Activated T-helper 1 cell treated with anti-CD3 and anti-CD28 coated beads, Interleukin-12 subunit alpha, Interleukin-12 subunit beta, Interleukin-2, Interleukin-4 antibody, amounts not matched to agents 30 ng/mL and 10 ng/mL and 1 ng/mL, durations not matched to agents 14 hours and 24 hours and 36 hours (primary cell): ENCODE measurements at regions not wholly inside any gene's neighbourhood (a gene's known extent, or its start where the extent isn't known, plus 50 kb on each side); places are given as distances from the start of the nearest gene placed in this dataset.

ENCODE experiments used
- DNase-seq: peaks from one replicate; pipeline ENCODE4 v3.0.0; 2021; ENCODE audit warnings: low spot score
- H3K27ac Mint-ChIP-seq: one replicate; pipeline ENCODE4 v1.8.0; 2021; ENCODE audit warnings: mild to moderate bottlenecking, mixed read lengths
- H3K27me3 Mint-ChIP-seq: one replicate; pipeline ENCODE4 v1.8.0; 2022; ENCODE audit warnings: mild to moderate bottlenecking, moderate library complexity, mixed read lengths; ENCODE audit not compliant: insufficient read depth
- H3K36me3 Mint-ChIP-seq: one replicate; pipeline ENCODE4 v1.8.0; 2021; ENCODE audit warnings: low read depth, mixed read lengths
- H3K4me1 Mint-ChIP-seq: one replicate; pipeline ENCODE4 v1.8.0; 2021; ENCODE audit warnings: low read depth, mixed read lengths
- H3K4me3 Mint-ChIP-seq: one replicate; pipeline ENCODE4 v1.8.0; 2021; ENCODE audit warnings: mild to moderate bottlenecking, moderate library complexity, mixed read lengths
- H3K9me3 Mint-ChIP-seq: one replicate; pipeline ENCODE4 v1.8.0; 2021; ENCODE audit warnings: mixed read lengths
- intact Hi-C: fragments of 100-400 bp; cut with micrococcal nuclease; formaldehyde crosslinking; loops from one replicate; pipeline ENCODE4 v1.15.1; 2024

GRCh38 chr11:15747671-15748070 is 608.7 kb downstream of the SOX6 start:
- no peak for DNase-seq
- intact Hi-C loops, result no loop called here
- Mint-ChIP-seq H3K36me3 (no peaks in the 10 kb centered on the region), H3K9me3 (no peaks in the 10 kb centered on the region), H3K27ac (no peak overlapping the region), H3K4me1 (no peaks in the 10 kb centered on the region), H3K4me3 (no peak overlapping the region), H3K27me3 (no peaks in the 10 kb centered on the region)

GRCh38 chr11:15748132-15748531 is 608.2 kb downstream of the SOX6 start:
- H3K27me3 Mint-ChIP-seq, result no peaks in the 10 kb centered on the region
- intact Hi-C loops, result no loop called here
- DNase-seq, result no peak
- H3K4me3 Mint-ChIP-seq, result no peak overlapping the region
- H3K27ac Mint-ChIP-seq, result no peak overlapping the region
- no peaks in the 10 kb centered on the region for H3K4me1 Mint-ChIP-seq
- H3K36me3 Mint-ChIP-seq, result no peaks in the 10 kb centered on the region
- no peaks in the 10 kb centered on the region for H3K9me3 Mint-ChIP-seq

- intact Hi-C loops, result no loop called here
These were observed 607.6 kb downstream of the SOX6 start for GRCh38 chr11:15748741-15749140.

GRCh38 chr11:15750535-15751308 is 605.6 kb downstream of the SOX6 start:
- intact Hi-C loops, result no loop called here
- peaks cover 4% of the 10 kb centered on the region for H3K9me3 Mint-ChIP-seq
- H3K27me3 Mint-ChIP-seq, result no peaks in the 10 kb centered on the region
- no peak for DNase-seq
- H3K4me3 Mint-ChIP-seq, result no peak overlapping the region
- H3K4me1 Mint-ChIP-seq, result no peaks in the 10 kb centered on the region
- H3K36me3 Mint-ChIP-seq, result no peaks in the 10 kb centered on the region
- H3K27ac Mint-ChIP-seq, result no peak overlapping the region

More at GRCh38 chr11:15748741-15749140, 607.6 kb downstream of the SOX6 start:
- Mint-ChIP-seq H3K27me3 (no peaks in the 10 kb centered on the region), H3K4me3 (no peak overlapping the region), H3K27ac (no peak overlapping the region), H3K4me1 (no peaks in the 10 kb centered on the region), H3K36me3 (no peaks in the 10 kb centered on the region), H3K9me3 (no peaks in the 10 kb centered on the region)
- DNase-seq, result no peak

GRCh38 chr11:15754221-15754620 is 602.1 kb downstream of the SOX6 start:
- no peaks in the 10 kb centered on the region for H3K4me1 Mint-ChIP-seq
- H3K27me3 Mint-ChIP-seq, result no peaks in the 10 kb centered on the region
- intact Hi-C loops, result no loop called here
- H3K9me3 Mint-ChIP-seq, result peaks cover 4% of the 10 kb centered on the region
- no peak for DNase-seq
- no peak overlapping the region for H3K4me3 Mint-ChIP-seq
- H3K27ac Mint-ChIP-seq, result no peak overlapping the region
- H3K36me3 Mint-ChIP-seq, result no peaks in the 10 kb centered on the region

- no peaks in the 10 kb centered on the region for H3K36me3 Mint-ChIP-seq
- no peaks in the 10 kb centered on the region for H3K27me3 Mint-ChIP-seq
- DNase-seq, result no peak
- no peak overlapping the region for H3K4me3 Mint-ChIP-seq
- no peak overlapping the region for H3K27ac Mint-ChIP-seq
- no peaks in the 10 kb centered on the region for H3K4me1 Mint-ChIP-seq
- peaks cover 4% of the 10 kb centered on the region for H3K9me3 Mint-ChIP-seq
- intact Hi-C loops, result no loop called here
These were observed 599.2 kb downstream of the SOX6 start for GRCh38 chr11:15757048-15757698.

GRCh38 chr11:15758857-15759465 is 597.4 kb downstream of the SOX6 start:
- intact Hi-C loops, result no loop called here
- Mint-ChIP-seq H3K9me3 (peaks cover 3% of the 10 kb centered on the region), H3K27ac (no peak overlapping the region), H3K4me1 (no peaks in the 10 kb centered on the region), H3K27me3 (no peaks in the 10 kb centered on the region), H3K4me3 (no peak overlapping the region), H3K36me3 (no peaks in the 10 kb centered on the region)
- no peak for DNase-seq

- Mint-ChIP-seq H3K27me3 (peaks cover 2% of the 10 kb centered on the region), H3K9me3 (no peaks in the 10 kb centered on the region), H3K36me3 (no peaks in the 10 kb centered on the region), H3K4me1 (no peaks in the 10 kb centered on the region), H3K27ac (no peak overlapping the region), H3K4me3 (no peak overlapping the region)
- DNase-seq, result no peak
- intact Hi-C loops, result no loop called here
These were observed 595.1 kb downstream of the SOX6 start for GRCh38 chr11:15761235-15761634.

- Mint-ChIP-seq H3K27me3 (peaks cover 2% of the 10 kb centered on the region), H3K36me3 (no peaks in the 10 kb centered on the region), H3K4me3 (no peak overlapping the region), H3K27ac (no peak overlapping the region), H3K9me3 (no peaks in the 10 kb centered on the region), H3K4me1 (no peaks in the 10 kb centered on the region)
- intact Hi-C loops, result no loop called here
- no peak for DNase-seq
These were observed 592.0 kb downstream of the SOX6 start for GRCh38 chr11:15764326-15764725.

- H3K36me3 Mint-ChIP-seq, result no peaks in the 10 kb centered on the region
- peaks cover 2% of the 10 kb centered on the region for H3K27me3 Mint-ChIP-seq
- H3K4me1 Mint-ChIP-seq, result no peaks in the 10 kb centered on the region
- intact Hi-C loops, result no loop called here
- H3K9me3 Mint-ChIP-seq, result no peaks in the 10 kb centered on the region
- H3K4me3 Mint-ChIP-seq, result no peak overlapping the region
- DNase-seq, result no peak
- no peak overlapping the region for H3K27ac Mint-ChIP-seq
These were observed 591.4 kb downstream of the SOX6 start for GRCh38 chr11:15764948-15765347.

GRCh38 chr11:15765530-15765929 is 590.8 kb downstream of the SOX6 start:
- DNase-seq, result no peak
- no peak overlapping the region for H3K27ac Mint-ChIP-seq
- no peaks in the 10 kb centered on the region for H3K4me1 Mint-ChIP-seq
- no peaks in the 10 kb centered on the region for H3K36me3 Mint-ChIP-seq
- intact Hi-C loops, result no loop called here
- H3K27me3 Mint-ChIP-seq, result peaks cover 2% of the 10 kb centered on the region
- H3K9me3 Mint-ChIP-seq, result no peaks in the 10 kb centered on the region
- H3K4me3 Mint-ChIP-seq, result no peak overlapping the region

GRCh38 chr11:15768321-15768720 is 588.0 kb downstream of the SOX6 start:
- peaks cover 2% of the 10 kb centered on the region for H3K27me3 Mint-ChIP-seq
- H3K4me3 Mint-ChIP-seq, result no peak overlapping the region
- H3K4me1 Mint-ChIP-seq, result no peaks in the 10 kb centered on the region
- DNase-seq, result no peak
- H3K9me3 Mint-ChIP-seq, result no peaks in the 10 kb centered on the region
- H3K27ac Mint-ChIP-seq, result no peak overlapping the region
- intact Hi-C loops, result no loop called here
- no peaks in the 10 kb centered on the region for H3K36me3 Mint-ChIP-seq

- DNase-seq, result no peak
- Mint-ChIP-seq H3K4me3 (no peak overlapping the region), H3K27ac (no peak overlapping the region), H3K27me3 (peaks cover 2% of the 10 kb centered on the region), H3K36me3 (no peaks in the 10 kb centered on the region), H3K9me3 (no peaks in the 10 kb centered on the region), H3K4me1 (no peaks in the 10 kb centered on the region)
- intact Hi-C loops, result no loop called here
These were observed 587.1 kb downstream of the SOX6 start for GRCh38 chr11:15769203-15769602.
